ENCODE measurements at regions not wholly inside any gene's neighbourhood (a gene's known extent, or its start where the extent isn't known, plus 50 kb on each side); places are given as distances from the start of the nearest gene placed in this dataset.
"Not testable (repeated sequence)": the region's sequence is repeated elsewhere in the genome, so short reads cannot be mapped to it uniquely, and the experiment has no call there.

DNA sequence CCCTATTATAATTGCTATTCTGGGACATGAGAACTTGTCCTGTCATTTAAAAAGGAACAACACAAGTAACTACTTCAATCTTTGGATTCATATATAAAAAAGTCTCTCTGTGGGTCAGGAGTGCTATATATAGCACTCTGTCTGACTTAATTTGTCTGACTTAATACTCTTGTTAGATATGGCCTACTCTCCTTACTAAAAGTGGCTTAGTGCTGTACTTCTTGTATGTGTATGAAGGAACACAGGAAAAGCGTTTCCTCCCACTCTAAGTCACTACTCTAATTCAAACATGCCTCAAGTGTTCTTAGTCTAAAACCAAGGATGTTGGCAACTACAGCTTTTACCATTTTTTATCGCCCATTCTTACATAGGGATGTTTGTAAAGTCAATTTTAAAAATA, 255.2 kb upstream of the ROBO1 start:
- no peak for DNase-seq

DNA sequence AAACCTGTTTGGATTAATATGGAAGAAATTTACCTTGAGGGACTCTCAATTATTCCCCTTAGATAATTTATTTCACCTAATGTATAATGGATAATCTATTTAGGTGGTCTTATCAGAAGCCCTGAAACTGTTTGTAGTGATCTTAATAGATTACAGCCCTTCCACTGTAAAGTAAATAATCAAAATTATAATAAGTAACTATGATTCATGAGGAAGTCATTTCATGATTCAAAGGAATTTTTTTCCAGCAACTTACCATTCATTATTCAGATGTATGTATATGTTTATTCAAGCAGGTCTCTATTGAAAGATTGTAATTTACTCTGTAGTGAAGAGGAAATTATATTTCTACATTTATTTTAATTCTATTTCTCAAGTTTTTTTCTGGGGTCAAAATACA, 250.6 kb upstream of the ROBO1 start:
- peak; percentile 29 for DNase-seq

DNA sequence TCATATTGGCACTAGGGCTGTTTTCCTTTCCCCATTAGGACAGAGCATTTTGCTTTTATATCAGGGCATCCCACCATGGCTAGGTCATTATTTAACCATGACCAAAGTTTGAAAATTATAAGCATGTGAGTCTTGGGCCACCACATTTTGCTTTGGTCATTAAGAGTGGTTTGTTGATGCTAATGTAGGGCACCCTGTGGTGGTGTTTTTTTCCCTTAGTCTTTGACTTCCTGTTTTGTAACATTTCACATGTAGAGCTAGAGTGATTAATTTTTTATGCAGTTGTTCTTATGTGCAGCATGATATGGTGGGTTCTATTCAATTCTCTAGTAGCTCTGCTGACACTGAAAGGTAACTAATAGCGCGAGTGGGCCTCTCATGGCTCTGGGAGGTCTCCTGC, 249.6 kb upstream of the ROBO1 start:
- DNase-seq = peak; percentile 4

DNA sequence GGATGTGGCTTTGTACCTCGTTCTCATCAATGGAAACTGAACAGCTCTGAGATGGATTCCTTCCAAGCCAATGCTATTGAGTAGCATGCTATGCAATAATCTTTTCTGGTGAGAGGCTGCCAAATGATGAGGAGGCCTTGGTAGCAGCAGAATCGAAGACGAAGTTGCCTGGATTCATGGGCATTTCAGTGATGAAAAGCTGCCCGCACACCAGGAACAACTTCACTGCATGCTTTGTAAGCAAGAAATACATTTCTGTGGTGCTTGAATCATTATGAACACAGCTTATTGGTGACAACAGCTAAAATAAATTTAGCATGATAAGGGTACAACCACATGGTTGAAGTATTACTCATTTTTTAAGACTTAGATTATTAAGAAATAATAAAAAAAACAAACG, 246.8 kb upstream of the ROBO1 start:
- no peak for DNase-seq

DNA sequence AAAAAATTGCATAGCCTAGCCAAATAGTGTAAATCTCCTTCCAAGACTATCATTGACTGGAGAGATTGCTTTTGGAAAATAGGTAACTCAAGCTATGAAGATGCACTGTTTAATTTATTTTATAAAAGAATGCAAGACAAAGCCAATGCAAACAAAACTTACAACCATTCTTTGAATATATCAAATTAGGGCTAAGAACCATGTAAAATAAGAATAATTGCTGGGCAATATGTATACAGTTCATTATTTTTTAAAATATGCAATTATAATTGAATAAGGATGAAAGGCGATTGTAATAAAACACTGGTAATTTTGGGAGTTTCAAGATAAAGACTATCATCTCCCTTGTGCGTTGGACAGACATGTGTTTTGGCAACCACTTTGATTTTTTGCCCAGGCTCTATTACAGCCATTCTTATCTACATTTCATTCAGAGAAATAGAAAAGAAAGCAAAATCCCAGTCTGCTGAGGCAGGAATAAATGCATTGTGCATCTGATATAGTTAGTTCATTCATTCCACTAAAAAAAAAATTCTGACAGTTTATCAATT, 242.3 kb upstream of the ROBO1 start:
- DNase-seq = no peak

DNA sequence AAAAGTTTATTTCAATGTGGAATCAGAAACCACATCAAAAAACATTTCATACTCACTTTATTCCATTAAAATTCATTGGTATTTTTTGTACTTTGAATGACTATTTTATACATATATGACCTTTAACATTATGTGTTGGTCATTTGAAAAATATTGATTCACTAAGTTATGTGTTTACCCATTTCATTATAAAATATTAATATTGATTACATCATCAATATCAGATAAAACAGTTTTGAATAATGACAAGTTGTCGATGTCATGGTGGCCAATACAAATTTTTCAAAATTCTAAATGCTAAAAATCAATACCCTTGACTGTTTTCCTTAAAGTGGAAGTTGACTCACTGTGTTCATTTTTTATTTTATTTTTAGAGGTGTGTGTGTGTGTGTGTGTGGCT, 239.7 kb upstream of the ROBO1 start:
- no peak for DNase-seq

DNA sequence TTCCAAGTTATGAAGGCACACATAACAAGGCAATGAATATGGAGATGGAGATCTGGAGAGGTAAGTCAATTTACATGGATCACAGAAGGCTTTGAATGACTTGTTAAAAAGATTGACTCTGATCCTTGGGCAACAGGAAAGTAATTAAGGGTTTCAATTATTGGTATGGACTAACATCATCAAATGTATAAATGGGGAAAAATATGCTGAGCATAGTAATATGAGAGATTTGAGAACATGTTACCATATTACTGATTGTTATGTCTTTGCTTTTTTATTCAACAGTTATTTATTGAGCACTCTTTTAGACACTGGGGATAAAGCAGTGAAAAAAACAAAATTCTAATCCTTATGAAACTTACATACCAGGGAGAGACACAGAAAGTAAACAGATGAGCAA, 238.5 kb upstream of the ROBO1 start:
- no peak for DNase-seq

DNA sequence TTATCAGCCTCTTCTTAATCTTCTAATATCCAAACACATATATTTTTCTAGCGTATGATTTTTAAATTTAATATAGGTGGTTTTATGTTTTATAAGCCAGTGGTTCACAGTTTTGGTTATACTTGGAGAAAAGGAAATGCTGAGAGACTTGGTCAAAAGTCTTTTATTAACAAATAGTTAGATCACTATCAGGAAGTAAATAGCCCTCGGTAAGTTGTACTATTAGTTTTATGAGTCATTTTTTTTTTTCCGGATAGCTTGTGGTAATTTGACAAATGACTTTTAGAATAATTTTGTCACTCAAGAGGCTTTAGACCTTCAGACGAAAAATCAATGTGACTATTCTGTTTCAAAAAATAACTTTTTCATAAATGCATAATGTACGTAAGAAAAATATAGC, 232.2 kb upstream of the ROBO1 start:
- peak; percentile 26 for DNase-seq

DNA sequence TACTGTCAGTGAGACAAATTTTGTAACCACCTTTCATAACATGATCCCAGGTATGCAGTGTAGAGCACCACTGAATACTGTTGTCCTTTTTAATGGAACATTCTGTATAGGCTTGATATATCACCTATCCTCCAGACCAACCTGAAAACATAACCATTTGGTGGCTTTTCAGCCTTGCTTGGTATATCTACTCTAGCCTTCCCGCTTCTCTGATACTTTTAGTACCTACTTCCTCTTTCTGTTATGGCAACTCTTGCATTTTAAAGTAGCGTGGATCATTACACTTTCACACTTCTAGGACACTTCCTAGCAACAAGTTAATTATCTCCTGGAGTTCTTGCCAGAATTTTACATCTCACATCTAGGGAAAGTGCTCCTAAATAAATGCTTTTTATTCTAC, 226.6 kb upstream of the ROBO1 start:
- DNase-seq = no peak

DNA sequence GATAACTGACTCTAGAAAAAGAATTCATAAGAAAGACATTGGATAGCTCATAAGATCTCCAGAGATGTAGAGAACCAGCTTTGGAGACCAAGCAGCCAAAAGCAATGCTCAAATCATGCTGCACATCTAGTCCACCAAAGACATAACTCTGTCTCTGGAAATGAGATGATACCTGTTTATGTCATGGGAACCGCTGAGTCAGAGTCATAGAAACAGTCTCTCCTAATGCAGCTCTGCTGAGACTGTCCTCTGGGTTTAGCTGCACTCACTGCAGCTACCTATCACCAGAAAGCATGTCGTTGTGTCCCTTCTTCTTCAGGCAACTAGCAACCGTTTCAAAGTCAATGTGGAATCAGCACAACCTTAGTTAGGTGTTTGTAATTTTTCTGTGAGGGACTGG, 218.5 kb upstream of the ROBO1 start:
- no peak for DNase-seq

DNA sequence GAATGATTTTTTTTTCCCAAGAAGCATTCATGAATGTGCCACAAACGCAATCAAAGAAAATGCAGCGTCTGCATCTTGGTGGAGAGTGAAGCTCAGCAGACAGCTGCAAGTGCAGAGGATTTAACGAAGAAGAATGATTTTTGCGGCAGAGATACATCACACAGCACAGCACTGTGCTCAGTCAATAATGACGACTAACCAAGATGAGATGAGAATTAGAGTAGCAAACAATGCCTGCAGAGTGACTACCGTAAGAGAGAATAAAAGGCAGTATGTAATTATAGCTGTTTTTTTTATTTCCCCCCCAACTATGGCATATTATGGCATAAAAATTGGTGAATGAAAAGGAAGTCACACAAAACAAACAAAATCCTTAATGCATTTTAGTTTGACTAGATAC, 218.0 kb upstream of the ROBO1 start:
- DNase-seq = no peak

DNA sequence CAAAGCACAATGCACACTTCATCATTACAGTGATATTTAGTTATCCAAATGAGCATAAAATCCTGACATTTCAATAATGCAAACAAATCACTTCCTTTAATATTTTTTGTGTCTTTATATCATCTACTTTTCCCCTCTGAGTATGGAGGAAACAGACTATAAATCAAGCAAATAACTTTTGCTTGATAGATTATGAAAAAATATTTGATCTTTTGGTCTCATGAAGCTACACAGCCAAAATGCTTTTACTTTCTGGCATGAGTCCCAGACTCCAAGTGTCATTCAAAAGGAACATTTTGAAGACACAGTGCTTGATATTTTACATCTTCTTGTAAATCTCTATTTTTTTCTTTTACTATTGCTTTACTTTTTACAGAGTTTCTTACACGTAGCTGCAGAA, 215.3 kb upstream of the ROBO1 start:
- peak; percentile 48 for DNase-seq

DNA sequence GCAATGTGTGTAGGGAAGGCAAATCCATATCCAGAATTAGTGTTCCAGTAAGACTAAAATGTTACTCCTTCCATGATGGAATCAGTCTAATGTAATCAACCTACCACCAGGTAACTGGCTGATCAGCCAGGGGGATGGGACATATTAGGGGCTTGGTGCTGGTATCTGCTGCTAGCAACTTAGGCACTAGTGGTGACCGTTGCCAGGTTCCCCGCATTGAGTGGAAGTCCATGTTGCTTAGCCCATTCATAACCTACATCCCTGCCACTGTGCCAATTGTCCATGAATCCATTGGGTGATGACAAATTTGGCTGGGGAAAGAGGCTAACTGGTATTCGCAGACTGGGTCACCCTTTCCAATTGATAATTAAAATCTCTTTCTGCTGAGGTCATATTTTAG, 212.2 kb upstream of the ROBO1 start:
- DNase-seq = no peak

DNA sequence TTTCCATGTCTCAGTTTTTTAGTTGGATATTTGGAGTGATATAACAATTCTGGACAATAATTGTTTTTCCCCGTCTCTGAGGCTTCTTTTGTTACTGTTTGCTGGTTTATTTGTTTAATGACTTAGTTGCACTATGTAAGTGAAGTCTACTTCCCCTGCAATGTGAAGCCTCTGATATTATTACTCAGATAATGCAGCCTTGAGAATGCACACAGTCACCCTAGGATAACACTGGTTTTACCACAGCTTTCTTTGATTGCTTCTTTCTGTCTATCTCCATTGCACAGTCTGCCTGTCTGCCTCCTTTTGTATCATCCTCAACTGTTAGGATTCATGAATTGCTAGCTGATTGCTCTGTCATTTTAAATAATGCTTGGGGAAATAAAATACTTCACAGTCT, 208.7 kb upstream of the ROBO1 start:
- peak; percentile 28 for DNase-seq

DNA sequence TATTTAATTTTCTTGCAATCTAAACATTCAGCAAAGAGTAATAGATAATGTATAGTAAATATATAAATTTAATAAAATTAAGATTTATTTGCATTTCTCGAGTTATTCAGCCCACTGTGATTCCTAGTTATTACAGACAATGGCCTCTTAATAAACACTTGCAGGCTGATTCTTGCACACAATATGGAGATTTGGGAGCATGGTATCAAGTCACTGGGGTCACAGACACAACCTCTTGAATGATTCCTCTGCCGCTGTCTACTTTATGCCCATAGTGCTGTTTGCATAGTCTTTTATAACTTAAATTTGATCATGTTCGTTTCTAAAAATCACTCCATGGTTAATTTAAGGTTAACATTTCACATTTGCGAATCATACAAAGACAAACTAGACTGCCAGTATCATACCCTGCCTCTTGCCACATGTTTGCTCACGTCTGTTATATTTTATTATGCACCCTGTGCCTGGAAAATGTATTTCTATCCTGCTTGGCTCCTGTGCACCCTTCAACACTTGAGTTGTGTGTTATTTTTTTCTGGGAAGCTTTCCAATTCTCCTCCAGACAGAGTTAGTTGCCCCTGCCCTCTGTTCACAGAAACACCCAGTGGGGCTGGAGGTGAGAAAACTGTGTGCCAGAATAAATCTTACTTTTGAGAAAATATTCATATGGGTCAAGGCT, 206.3 kb upstream of the ROBO1 start:
- DNase-seq = no peak

DNA sequence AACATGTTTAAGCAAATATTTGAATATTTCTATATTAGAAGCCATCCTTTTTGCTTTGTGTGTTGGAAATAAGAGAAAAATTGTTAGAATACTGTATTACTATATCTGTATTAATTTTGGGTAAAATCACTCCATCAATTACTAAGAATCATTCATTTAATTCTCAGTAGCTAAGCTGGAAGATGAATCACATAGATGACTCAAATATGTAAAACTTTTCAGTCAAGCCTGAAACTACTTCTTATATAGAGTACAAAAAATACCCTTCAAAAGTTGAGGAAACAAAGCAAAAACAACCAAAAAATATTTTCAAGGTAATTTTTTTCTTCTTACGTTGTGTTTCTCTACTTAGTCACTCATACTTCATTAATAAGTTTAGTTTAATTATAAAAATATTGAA, 205.7 kb upstream of the ROBO1 start:
- DNase-seq = no peak

DNA sequence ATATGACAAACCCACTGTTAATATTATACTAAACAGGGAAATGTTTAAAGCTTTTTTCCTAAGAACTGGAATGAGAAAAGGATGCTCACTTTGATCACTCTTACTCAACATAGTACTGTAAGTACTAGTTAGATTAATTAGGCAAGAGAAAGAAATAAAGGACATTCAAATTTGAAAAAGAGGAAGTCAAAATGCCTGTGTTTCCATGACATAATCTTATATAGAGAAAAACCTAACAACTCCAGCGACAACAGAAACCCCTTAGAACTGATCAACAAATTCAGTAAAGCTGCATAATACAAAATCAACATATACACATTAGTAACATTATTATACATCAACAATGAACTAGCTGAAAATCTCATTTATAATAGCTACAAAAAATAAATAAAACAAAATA, 200.6 kb upstream of the ROBO1 start:
- no peak for DNase-seq

DNA sequence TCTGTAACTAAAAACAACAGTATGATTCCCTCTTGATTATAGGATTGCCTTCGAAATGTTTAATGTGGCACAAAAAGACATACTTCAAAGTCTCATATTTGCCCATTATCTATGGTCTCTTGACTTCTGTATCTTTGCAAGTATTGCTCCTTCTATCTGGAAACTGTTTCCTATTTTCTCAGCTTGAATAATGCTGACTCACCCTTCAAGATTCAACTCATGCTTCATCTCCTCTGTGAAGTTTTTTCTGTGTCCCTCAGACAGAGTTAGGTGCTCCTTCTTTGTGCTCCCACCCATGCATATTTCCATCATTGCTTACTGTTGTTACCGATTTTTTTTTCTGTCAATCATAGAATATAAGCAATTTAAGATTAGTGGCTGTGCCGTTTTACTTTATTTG, 192.8 kb upstream of the ROBO1 start:
- no peak for DNase-seq

DNA sequence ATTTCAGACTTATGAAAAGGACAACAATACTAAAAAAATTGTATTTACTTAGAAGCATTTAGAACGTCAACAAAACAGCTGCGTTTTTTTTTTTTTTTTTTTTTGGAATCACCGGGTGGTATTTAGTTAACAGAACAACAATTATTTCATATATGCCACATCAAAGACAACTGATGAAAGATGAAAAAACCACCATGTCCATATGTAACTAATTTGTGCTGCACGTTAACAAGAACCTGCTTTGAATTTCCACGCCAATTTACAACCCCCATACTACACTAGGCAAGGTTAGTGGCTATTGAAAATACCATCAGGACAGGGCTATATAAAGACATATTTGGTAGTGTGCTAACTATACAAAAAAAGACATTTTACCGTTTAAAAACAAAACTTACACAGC, 189.3 kb upstream of the ROBO1 start:
- DNase-seq = no peak

DNA sequence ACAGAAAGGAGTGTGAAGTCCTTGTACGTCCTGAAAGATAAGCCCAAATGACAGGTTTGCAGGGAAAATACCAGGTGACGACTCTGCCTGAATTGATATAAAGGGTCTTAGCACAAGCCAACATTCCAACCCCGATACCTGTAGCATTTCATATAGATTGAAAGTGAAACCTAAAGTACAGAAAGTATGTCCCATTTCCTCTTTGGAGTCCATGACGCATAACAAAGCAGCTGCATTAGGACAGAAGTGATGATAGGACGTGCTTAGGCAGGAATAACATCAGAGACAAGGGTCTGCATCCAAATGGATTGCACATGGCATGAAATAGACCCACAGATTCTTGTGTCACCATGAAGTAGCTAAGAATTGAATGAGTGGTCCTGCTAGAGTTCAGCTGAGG, 187.0 kb upstream of the ROBO1 start:
- DNase-seq = peak; percentile 18

DNA sequence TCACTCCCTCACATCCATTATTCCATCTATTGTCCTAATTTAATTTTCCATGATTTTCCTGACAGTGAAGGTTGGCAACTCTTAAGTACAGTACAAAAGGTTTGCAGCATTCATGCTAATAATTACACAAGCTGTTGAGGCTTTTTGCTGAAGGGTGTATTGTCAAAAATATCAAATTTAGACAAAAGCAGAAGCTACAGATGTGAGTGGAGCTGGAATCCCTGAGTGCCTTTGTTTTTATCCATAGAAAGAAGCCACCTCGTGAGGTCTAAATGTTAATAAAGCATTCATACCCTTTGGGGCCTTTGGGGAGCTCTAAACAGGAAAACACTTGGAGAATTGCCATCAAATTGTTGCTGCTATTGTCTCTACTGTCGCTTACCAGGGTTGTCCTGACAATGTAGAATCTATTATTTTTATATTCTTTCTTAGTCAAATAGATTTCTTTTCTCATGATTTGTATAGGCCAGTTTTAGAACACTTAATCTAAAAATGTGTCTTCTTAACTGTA, 185.8 kb upstream of the ROBO1 start:
- peak; percentile 65 for DNase-seq

DNA sequence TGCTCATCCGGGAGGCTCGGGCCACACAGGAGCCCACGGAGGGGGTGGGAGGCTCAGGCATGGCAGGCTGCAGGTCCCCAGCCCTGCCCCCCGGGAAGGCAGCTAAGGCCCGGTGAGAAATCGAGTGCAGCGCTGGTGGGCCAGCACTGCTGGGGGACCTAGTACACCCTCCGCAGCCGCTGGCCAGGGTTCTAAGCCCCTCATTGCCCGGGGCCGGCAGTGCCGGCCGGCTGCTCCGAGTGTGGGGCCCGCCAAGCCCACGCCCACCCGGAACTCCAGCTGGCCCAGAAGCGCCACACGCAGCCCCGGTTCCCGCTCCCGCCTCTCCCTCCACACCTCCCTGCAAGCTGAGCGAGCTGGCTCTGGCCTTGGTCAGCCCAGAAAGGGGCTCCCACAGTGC, 183.6 kb upstream of the ROBO1 start:
- not testable (repeated sequence) for DNase-seq

DNA sequence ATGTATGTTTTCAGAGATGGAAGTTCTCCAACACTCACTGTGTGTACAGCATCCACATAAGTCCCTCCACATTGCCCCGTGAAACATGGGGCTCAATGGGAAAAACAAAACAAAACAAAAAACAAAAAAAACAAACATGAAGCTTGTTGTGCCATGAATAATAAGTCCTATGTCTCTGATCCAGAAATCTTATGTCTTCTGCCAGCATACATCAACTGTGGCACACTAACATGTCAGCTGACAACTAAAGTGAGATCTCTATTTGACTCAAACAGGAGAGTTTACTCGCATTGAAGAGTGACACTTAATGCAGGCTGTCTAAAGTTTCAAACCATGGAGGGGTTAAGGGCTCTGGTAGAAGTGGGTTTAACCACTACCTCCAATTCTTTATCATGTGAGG, 180.2 kb upstream of the ROBO1 start:
- no peak for DNase-seq

DNA sequence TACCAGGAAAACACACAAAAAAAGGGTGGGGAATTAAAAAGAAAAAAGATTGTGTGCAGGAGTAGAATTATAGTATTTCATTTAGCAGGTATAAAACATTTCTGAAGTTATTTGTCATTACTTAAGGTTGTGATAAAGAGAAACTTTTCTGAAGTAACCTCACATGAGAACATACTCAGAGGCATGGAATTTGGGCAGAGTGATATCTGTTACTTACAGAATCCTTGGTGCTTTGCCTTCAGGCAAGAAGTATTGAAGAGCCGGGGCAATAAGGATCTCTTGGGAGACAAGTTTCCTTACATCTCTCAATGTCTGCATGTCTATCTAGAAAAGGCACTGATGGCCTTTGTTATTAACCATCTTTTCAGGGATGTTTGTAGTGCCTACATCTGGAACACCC, 179.7 kb upstream of the ROBO1 start:
- DNase-seq = no peak

DNA sequence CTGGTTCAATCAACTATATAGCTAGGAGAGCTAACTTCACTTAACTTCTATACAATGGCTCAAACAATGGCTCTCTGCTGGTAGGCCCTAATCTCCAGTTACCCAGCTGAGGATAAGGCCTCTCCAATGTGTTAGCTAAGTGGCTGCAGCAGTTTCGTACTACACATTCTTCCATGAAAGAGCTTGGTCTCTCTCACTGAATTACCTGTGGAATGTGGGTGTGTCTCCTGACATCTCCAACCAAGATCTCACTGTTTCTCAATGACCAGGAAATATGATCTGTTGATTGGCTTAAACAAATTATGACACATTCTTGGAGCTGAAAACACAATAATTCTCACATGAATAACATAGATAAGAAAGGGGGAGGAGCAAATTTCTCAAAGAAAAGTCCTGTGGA, 169.8 kb upstream of the ROBO1 start:
- no peak for DNase-seq

Measured in dermis blood vessel endothelial cell (primary cell).